ENCODE measurements at regions not wholly inside any gene's neighbourhood (a gene's known extent, or its start where the extent isn't known, plus 50 kb on each side); places are given as distances from the start of the nearest gene placed in this dataset.
A peak's percentile ranks its signal among the peaks of the same experiment; 100 is the strongest.

GRCh38 chr20:6178537-6178936 is 55.7 kb upstream of the FERMT1 start:
- ChIA-PET CTCF (interaction anchor here (0.8 to 1.2 kb wide), 3 partner anchors 10 to 405 kb away, joined by 3 to 5 read pairs (median 3); no protein-coding TSS in a partner anchor), SMC1A (ENCODE audit: uncharacterized antibody, unreplicated experiment) (no interaction called here), RAD21 (ENCODE audit: unreplicated experiment) (no interaction called here), POLR2A (no interaction called here)
- no peak overlapping the region for H2AFZ ChIP-seq (ENCODE audit: control insufficient read depth, low read depth, low read length)
- in situ Hi-C loops (cut with MboI), result no loop called here
- H3K27me3 ChIP-seq (replicated peaks in 1 of 2; ENCODE audit: control insufficient read depth in 2 of 2, insufficient read depth in 2 of 2, low read length in 1 of 2), result no peaks in the 10 kb centered on the region
- H3K36me3 ChIP-seq (ENCODE audit: control insufficient read depth in 2 of 2, insufficient read depth in 2 of 2, low read length in 1 of 2), result no peaks in the 10 kb centered on the region
- peak in 1 of 3 experiments; percentile 43; a peak in 1 of 6 replicates for TF ChIP-seq CTCF (IDR thresholded peaks at IDR 0.05 in 2 of 3, conservative IDR thresholded peaks at IDR 0.05 in 1 of 3; ENCODE audit: control insufficient read depth in 2 of 3, extremely low read depth in 1 of 3, insufficient read depth in 1 of 3, low read depth in 3 of 3, low read length in 3 of 3)
- no peak for TF ChIP-seq RCOR1 (conservative IDR thresholded peaks at IDR 0.05; ENCODE audit: low read depth, low read length)
- no peak for TF ChIP-seq PML (IDR thresholded peaks at IDR 0.05; ENCODE audit: low read length)
- peak; percentile 36; the same call in 1 of the 2 replicates for TF ChIP-seq RAD21 (IDR thresholded peaks at IDR 0.05; ENCODE audit: insufficient read depth, low read depth, low read length)
- no peak for TF ChIP-seq CHD1 (IDR thresholded peaks at IDR 0.05; ENCODE audit: low read depth, low read length)
- peak; percentile 27; the same call in 1 of the 2 replicates for TF ChIP-seq SMC3 (IDR thresholded peaks at IDR 0.05; ENCODE audit: borderline replicate concordance, low read length)
- H3K9ac ChIP-seq (ENCODE audit: control insufficient read depth, insufficient read depth, low read length), result no peak overlapping the region
- H3K27ac ChIP-seq (ENCODE audit: control insufficient read depth, insufficient read depth), result no peak overlapping the region
- no peak overlapping the region for H3K4me2 ChIP-seq (ENCODE audit: control insufficient read depth, insufficient read depth)
- DNase-seq (ENCODE audit: low read depth, low spot score) (no peak), FAIRE-seq (no peak), ATAC-seq (no peak)
- no peaks in the 10 kb centered on the region for H3K4me1 ChIP-seq (ENCODE audit: control insufficient read depth, insufficient read depth, low read length)
- no TSS peak for BruUV-seq (replicated peaks)
- no peaks in the 10 kb centered on the region for H3K79me2 ChIP-seq (ENCODE audit: control insufficient read depth, insufficient read depth, low read length)
- intact Hi-C loops (cut with micrococcal nuclease; ENCODE audit: unreplicated experiment), result loop anchor here (5.0 kb wide), 1 partner anchor 644 kb away; no protein-coding TSS in a partner anchor
- no peak overlapping the region for H3K4me3 ChIP-seq
- H3K9me3 ChIP-seq (replicated peaks; ENCODE audit: control insufficient read depth, insufficient read depth, low read length), result no peaks in the 10 kb centered on the region
- H4K20me1 ChIP-seq (ENCODE audit: control insufficient read depth, insufficient read depth), result no peaks in the 10 kb centered on the region
- 13% methylated on average over 3 of the region's 3 CpGs for whole genome bisulfite sequencing (ENCODE audit: insufficient coverage, insufficient replicate concordance, low lambda C conversion rate, missing lambda C conversion rate)

Measured in GM12878 (cell line).